ENCODE measurements at regions not wholly inside any gene's neighbourhood (a gene's known extent, or its start where the extent isn't known, plus 50 kb on each side); places are given as distances from the start of the nearest gene placed in this dataset.

DNA sequence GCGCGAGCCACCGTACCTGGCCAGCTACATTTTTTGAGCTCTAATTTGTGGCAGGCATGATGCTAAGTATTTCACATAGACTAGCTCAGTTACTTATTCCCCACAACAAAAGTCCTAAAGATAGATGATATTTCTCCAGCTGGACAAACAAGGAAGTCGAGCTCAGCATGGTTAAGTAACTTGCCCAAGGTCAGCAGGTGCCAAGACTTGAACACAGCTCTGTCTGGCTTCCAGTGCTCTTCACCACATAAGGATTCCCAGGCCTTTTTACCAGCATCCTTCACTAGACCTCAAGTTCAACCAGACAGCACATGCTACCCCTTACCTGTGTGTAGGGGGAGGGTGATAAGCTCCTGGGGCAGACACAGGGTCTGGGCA is 177.3 kb upstream of the NCAM1 start:
- Histone ChIP-seq H3K4me3 (ENCODE audit: low read length) (no peak overlapping the region), H4K20me1 (ENCODE audit: control insufficient read depth, insufficient read depth, low read depth, low read length) (no peaks in the 10 kb centered on the region), H3K4me1 (ENCODE audit: control insufficient read depth, low read length) (no peaks in the 10 kb centered on the region), H3K9me3 (ENCODE audit: control insufficient read depth, insufficient read depth, low read length) (no peaks in the 10 kb centered on the region), H3F3A (ENCODE audit: control insufficient read depth, insufficient read depth) (no peaks in the 10 kb centered on the region), H3K4me2 (ENCODE audit: low read length) (no peak overlapping the region), H3K27me3 (ENCODE audit: control insufficient read depth, low read length) (no peaks in the 10 kb centered on the region), H3K36me3 (ENCODE audit: control insufficient read depth, low read length) (no peaks in the 10 kb centered on the region), H3K9me2 (replicated peaks; ENCODE audit: control insufficient read depth, low read length) (no peaks in the 10 kb centered on the region), H3K79me2 (ENCODE audit: control insufficient read depth, low read length) (no peaks in the 10 kb centered on the region), H3K27ac (ENCODE audit: low read depth, low read length) (no peak overlapping the region)
- no peak for TF ChIP-seq EZH2phosphoT487 (IDR thresholded peaks at IDR 0.05; ENCODE audit: borderline replicate concordance, low read length)
- TF ChIP-seq, protein P1, sequence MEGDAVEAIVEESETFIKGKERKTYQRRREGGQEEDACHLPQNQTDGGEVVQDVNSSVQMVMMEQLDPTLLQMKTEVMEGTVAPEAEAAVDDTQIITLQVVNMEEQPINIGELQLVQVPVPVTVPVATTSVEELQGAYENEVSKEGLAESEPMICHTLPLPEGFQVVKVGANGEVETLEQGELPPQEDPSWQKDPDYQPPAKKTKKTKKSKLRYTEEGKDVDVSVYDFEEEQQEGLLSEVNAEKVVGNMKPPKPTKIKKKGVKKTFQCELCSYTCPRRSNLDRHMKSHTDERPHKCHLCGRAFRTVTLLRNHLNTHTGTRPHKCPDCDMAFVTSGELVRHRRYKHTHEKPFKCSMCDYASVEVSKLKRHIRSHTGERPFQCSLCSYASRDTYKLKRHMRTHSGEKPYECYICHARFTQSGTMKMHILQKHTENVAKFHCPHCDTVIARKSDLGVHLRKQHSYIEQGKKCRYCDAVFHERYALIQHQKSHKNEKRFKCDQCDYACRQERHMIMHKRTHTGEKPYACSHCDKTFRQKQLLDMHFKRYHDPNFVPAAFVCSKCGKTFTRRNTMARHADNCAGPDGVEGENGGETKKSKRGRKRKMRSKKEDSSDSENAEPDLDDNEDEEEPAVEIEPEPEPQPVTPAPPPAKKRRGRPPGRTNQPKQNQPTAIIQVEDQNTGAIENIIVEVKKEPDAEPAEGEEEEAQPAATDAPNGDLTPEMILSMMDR (IDR thresholded peaks at IDR 0.05; ENCODE audit: low read depth, low read length, poor library complexity, severe bottlenecking), result no peak

DNA sequence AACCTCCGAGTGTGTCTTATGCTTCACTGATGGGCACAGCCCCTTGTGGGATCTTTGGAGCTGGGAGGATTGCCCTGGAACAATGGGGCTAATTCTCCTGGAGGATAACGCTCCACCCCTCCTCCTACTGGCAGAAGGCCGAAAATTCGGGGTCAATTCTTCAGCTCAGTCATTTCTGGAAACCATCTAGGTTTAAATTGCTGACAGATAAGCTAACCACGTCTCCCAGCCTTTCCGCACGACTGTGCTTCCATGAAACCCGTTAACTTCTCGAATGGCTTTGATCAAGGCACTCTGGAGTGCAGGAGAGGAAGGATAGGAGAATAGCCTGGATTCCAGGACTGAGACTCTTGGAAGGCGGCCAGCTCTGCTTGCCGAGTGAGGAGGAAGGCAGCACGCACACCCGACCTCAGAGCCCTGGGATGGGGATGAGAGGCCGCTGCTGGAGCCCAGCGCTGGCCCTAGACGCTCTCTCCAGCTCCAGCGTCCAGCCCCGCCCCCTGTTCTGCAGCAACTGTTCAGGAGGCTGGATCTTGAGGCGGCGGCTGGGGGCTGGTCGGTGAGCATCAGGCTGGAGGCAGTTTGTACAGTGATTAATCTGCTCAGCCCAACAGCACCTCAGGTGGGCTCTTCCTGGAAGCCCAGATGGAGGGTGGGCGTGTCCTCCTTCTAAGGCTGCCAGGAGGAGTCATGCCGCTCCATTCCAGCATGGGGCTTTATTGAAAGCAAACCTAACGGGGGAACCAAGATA is 176.7 kb upstream of the NCAM1 start:
- Histone ChIP-seq H4K20me1 (ENCODE audit: control insufficient read depth, insufficient read depth, low read depth, low read length) (no peaks in the 10 kb centered on the region), H3K4me1 (ENCODE audit: control insufficient read depth, low read length) (no peaks in the 10 kb centered on the region), H3K9me2 (replicated peaks; ENCODE audit: control insufficient read depth, low read length) (no peaks in the 10 kb centered on the region), H3K36me3 (ENCODE audit: control insufficient read depth, low read length) (no peaks in the 10 kb centered on the region), H3K4me2 (ENCODE audit: low read length) (no peak overlapping the region), H3K79me2 (ENCODE audit: control insufficient read depth, low read length) (no peaks in the 10 kb centered on the region), H3K27ac (ENCODE audit: low read depth, low read length) (no peak overlapping the region), H3F3A (ENCODE audit: control insufficient read depth, insufficient read depth) (no peaks in the 10 kb centered on the region), H3K27me3 (ENCODE audit: control insufficient read depth, low read length) (no peaks in the 10 kb centered on the region), H3K9me3 (ENCODE audit: control insufficient read depth, insufficient read depth, low read length) (no peaks in the 10 kb centered on the region), H3K4me3 (ENCODE audit: low read length) (no peak overlapping the region)
- TF ChIP-seq, protein P1 (IDR thresholded peaks at IDR 0.05; ENCODE audit: low read depth, low read length, poor library complexity, severe bottlenecking), result no peak
- no peak for TF ChIP-seq EZH2phosphoT487 (IDR thresholded peaks at IDR 0.05; ENCODE audit: borderline replicate concordance, low read length)

DNA sequence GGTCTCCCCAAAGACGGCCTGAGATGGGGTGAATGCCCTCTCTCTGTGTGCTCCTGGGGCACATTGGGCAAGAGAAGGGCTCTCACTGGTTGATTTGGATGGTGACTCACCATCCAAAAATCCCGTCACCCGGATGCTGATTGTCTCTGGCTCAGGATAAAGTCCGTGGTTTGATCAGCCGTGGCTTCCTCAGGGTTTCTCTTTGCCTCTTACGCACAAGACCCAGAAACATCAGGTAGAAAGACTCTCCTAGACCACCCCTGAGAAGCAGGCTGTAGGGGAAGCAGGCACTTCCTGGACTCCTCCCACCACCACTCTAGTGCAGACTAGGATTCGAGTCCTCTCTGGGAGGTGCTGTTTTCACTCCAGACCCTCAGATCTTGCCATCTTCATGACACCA is 176.1 kb upstream of the NCAM1 start:
- Histone ChIP-seq H3K4me3 (ENCODE audit: low read length) (no peak overlapping the region), H3K79me2 (ENCODE audit: control insufficient read depth, low read length) (no peaks in the 10 kb centered on the region), H3F3A (ENCODE audit: control insufficient read depth, insufficient read depth) (no peaks in the 10 kb centered on the region), H3K27me3 (ENCODE audit: control insufficient read depth, low read length) (no peaks in the 10 kb centered on the region), H3K4me1 (ENCODE audit: control insufficient read depth, low read length) (no peaks in the 10 kb centered on the region), H3K9me2 (replicated peaks; ENCODE audit: control insufficient read depth, low read length) (no peaks in the 10 kb centered on the region), H3K27ac (ENCODE audit: low read depth, low read length) (no peak overlapping the region), H3K36me3 (ENCODE audit: control insufficient read depth, low read length) (no peaks in the 10 kb centered on the region), H4K20me1 (ENCODE audit: control insufficient read depth, insufficient read depth, low read depth, low read length) (no peaks in the 10 kb centered on the region), H3K9me3 (ENCODE audit: control insufficient read depth, insufficient read depth, low read length) (no peaks in the 10 kb centered on the region), H3K4me2 (ENCODE audit: low read length) (no peak overlapping the region)
- no peak for TF ChIP-seq EZH2phosphoT487 (IDR thresholded peaks at IDR 0.05; ENCODE audit: borderline replicate concordance, low read length)
- TF ChIP-seq, protein P1 (IDR thresholded peaks at IDR 0.05; ENCODE audit: low read depth, low read length, poor library complexity, severe bottlenecking), result no peak

Data from DOHH2 (cell line).